ENCODE measurements at regions not wholly inside any gene's neighbourhood (a gene's known extent, or its start where the extent isn't known, plus 50 kb on each side); places are given as distances from the start of the nearest gene placed in this dataset.
"Not testable (repeated sequence)": the region's sequence is repeated elsewhere in the genome, so short reads cannot be mapped to it uniquely, and the experiment has no call there.

- TF ChIP-seq, protein P1, sequence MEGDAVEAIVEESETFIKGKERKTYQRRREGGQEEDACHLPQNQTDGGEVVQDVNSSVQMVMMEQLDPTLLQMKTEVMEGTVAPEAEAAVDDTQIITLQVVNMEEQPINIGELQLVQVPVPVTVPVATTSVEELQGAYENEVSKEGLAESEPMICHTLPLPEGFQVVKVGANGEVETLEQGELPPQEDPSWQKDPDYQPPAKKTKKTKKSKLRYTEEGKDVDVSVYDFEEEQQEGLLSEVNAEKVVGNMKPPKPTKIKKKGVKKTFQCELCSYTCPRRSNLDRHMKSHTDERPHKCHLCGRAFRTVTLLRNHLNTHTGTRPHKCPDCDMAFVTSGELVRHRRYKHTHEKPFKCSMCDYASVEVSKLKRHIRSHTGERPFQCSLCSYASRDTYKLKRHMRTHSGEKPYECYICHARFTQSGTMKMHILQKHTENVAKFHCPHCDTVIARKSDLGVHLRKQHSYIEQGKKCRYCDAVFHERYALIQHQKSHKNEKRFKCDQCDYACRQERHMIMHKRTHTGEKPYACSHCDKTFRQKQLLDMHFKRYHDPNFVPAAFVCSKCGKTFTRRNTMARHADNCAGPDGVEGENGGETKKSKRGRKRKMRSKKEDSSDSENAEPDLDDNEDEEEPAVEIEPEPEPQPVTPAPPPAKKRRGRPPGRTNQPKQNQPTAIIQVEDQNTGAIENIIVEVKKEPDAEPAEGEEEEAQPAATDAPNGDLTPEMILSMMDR (IDR thresholded peaks at IDR 0.05): not testable (repeated sequence)
- TF ChIP-seq POLR2AphosphoS5, POLR2A, EP300 (IDR thresholded peaks at IDR 0.05): not testable (repeated sequence)
These were observed 2149.6 kb upstream of the DEFB115 start for GRCh38 chr20:29107884-29108283.
